ENCODE measurements at regions not wholly inside any gene's neighbourhood (a gene's known extent, or its start where the extent isn't known, plus 50 kb on each side); places are given as distances from the start of the nearest gene placed in this dataset.

GRCh38 chr5:6282352-6282751 is 96.0 kb downstream of the MED10 start:
- no peak overlapping the region for H3K27ac ChIP-seq (ENCODE audit: low read depth, low read length)
- no peak overlapping the region for H2AFZ ChIP-seq (ENCODE audit: low read length)
- no peak for TF ChIP-seq CTCF (IDR thresholded peaks at IDR 0.05; ENCODE audit: extremely low read depth, low read depth, low read length)
- H3K79me2 ChIP-seq (ENCODE audit: insufficient read depth, low read length) = no peaks in the 10 kb centered on the region
- H3K4me3 ChIP-seq (ENCODE audit: insufficient read depth, low read length) = no peak overlapping the region
- DNase-seq (ENCODE audit: insufficient read length, low spot score, missing footprints) = no peak
- no peak overlapping the region for H3K4me2 ChIP-seq (ENCODE audit: insufficient read depth, low read length)
- no peaks in the 10 kb centered on the region for H4K20me1 ChIP-seq (ENCODE audit: insufficient read depth, low read length)
- H3K4me1 ChIP-seq (ENCODE audit: insufficient read depth, low read length) = no peaks in the 10 kb centered on the region
- H3K36me3 ChIP-seq (ENCODE audit: insufficient read depth, low read length) = no peaks in the 10 kb centered on the region
- no peaks in the 10 kb centered on the region for H3K9me3 ChIP-seq (ENCODE audit: low read depth, low read length)
- H3K27me3 ChIP-seq (ENCODE audit: insufficient read depth, low read length) = no peaks in the 10 kb centered on the region

DNA sequence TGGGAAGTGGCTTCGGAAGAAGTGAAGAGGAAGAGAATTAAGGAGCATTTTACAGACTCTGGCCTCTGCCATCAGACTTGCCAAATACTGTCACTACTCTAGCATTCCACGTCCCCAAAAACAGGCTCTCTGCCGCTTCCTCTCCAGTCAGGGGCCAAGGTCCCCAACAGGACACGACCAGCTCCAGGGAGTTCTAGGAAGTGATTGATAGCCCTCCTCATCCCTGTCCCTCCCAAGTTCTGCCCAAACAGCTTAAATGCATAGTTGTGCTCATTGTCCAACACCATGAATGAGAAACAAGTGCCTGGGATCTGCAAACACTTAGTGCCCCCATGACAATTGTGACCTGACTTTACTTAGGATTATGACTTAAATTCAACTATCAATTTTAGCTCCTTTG is 96.5 kb downstream of the MED10 start:
- Histone ChIP-seq H3K9me3 (ENCODE audit: low read depth, low read length) (no peaks in the 10 kb centered on the region), H3K4me3 (ENCODE audit: insufficient read depth, low read length) (no peak overlapping the region), H3K27me3 (ENCODE audit: insufficient read depth, low read length) (no peaks in the 10 kb centered on the region), H3K79me2 (ENCODE audit: insufficient read depth, low read length) (no peaks in the 10 kb centered on the region), H4K20me1 (ENCODE audit: insufficient read depth, low read length) (no peaks in the 10 kb centered on the region), H2AFZ (ENCODE audit: low read length) (no peak overlapping the region), H3K36me3 (ENCODE audit: insufficient read depth, low read length) (no peaks in the 10 kb centered on the region), H3K4me2 (ENCODE audit: insufficient read depth, low read length) (no peak overlapping the region), H3K4me1 (ENCODE audit: insufficient read depth, low read length) (no peaks in the 10 kb centered on the region), H3K27ac (ENCODE audit: low read depth, low read length) (no peak overlapping the region)
- TF ChIP-seq CTCF (IDR thresholded peaks at IDR 0.05; ENCODE audit: extremely low read depth, low read depth, low read length) = no peak
- no peak for DNase-seq (ENCODE audit: insufficient read length, low spot score, missing footprints)

DNA sequence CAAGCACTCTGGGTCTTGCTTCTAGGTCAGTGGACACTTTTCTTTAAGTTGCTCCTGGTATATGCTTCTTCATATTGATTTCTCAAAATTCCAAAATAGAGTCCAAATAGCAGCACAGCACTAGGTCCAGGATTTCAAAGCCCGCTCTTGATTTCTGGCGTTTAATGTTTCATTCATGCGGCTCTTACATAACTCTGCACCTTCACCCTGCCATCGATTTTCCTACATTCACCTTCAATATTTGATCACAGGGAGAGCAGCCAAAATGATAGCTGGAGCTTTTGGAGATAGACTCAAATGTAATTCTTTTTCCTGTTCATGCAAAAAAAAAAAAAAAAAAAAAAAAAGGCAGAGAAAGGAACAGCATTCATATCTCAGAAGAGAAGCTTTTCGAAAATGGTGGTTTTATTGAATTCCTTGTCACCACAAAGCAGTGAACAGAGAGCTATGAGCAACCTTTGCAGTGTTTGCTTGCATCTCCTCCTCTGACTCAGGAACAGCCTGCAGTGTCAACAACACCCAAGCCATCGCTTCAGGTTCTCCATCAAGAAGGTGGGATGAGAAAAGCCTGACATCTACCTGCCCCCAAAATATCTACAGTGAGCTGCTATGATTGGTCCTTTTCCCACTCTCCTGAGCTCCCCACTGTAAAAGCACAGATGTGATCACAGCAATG is 97.8 kb downstream of the MED10 start:
- H3K9me3 ChIP-seq (ENCODE audit: low read depth, low read length) = no peaks in the 10 kb centered on the region
- H4K20me1 ChIP-seq (ENCODE audit: insufficient read depth, low read length) = no peaks in the 10 kb centered on the region
- no peak overlapping the region for H3K4me3 ChIP-seq (ENCODE audit: insufficient read depth, low read length)
- H3K27ac ChIP-seq (ENCODE audit: low read depth, low read length) = no peak overlapping the region
- H2AFZ ChIP-seq (ENCODE audit: low read length) = no peak overlapping the region
- H3K4me2 ChIP-seq (ENCODE audit: insufficient read depth, low read length) = no peak overlapping the region
- no peaks in the 10 kb centered on the region for H3K36me3 ChIP-seq (ENCODE audit: insufficient read depth, low read length)
- no peaks in the 10 kb centered on the region for H3K79me2 ChIP-seq (ENCODE audit: insufficient read depth, low read length)
- no peak for TF ChIP-seq CTCF (IDR thresholded peaks at IDR 0.05; ENCODE audit: extremely low read depth, low read depth, low read length)
- no peak for DNase-seq (ENCODE audit: insufficient read length, low spot score, missing footprints)
- H3K27me3 ChIP-seq (ENCODE audit: insufficient read depth, low read length) = no peaks in the 10 kb centered on the region
- no peaks in the 10 kb centered on the region for H3K4me1 ChIP-seq (ENCODE audit: insufficient read depth, low read length)

GRCh38 chr5:6279607-6280006 is 98.7 kb downstream of the MED10 start:
- no peak for DNase-seq (ENCODE audit: insufficient read length, low spot score, missing footprints)
- Histone ChIP-seq H3K4me2 (ENCODE audit: insufficient read depth, low read length) (no peak overlapping the region), H3K36me3 (ENCODE audit: insufficient read depth, low read length) (no peaks in the 10 kb centered on the region), H3K4me3 (ENCODE audit: insufficient read depth, low read length) (no peak overlapping the region), H3K27ac (ENCODE audit: low read depth, low read length) (no peak overlapping the region), H3K79me2 (ENCODE audit: insufficient read depth, low read length) (no peaks in the 10 kb centered on the region), H3K9me3 (ENCODE audit: low read depth, low read length) (no peaks in the 10 kb centered on the region), H3K27me3 (ENCODE audit: insufficient read depth, low read length) (no peaks in the 10 kb centered on the region), H4K20me1 (ENCODE audit: insufficient read depth, low read length) (no peaks in the 10 kb centered on the region), H3K4me1 (ENCODE audit: insufficient read depth, low read length) (no peaks in the 10 kb centered on the region), H2AFZ (ENCODE audit: low read length) (no peak overlapping the region)
- TF ChIP-seq CTCF (IDR thresholded peaks at IDR 0.05; ENCODE audit: extremely low read depth, low read depth, low read length) = no peak
